Activated T-cell treated with anti-CD3 and anti-CD28 coated beads for 1 hour (primary cell): ENCODE measurements at regions not wholly inside any gene's neighbourhood (a gene's known extent, or its start where the extent isn't known, plus 50 kb on each side); places are given as distances from the start of the nearest gene placed in this dataset.

Experiments
- DNase-seq: peaks from one replicate; pipeline ENCODE4 v3.0.0-alpha.2; 2020; ENCODE audit warnings: low read depth

- DNase-seq: no peak
Observed at GRCh38 chr6:21965016-21965415, 331.8 kb downstream of the PRL start.

DNA sequence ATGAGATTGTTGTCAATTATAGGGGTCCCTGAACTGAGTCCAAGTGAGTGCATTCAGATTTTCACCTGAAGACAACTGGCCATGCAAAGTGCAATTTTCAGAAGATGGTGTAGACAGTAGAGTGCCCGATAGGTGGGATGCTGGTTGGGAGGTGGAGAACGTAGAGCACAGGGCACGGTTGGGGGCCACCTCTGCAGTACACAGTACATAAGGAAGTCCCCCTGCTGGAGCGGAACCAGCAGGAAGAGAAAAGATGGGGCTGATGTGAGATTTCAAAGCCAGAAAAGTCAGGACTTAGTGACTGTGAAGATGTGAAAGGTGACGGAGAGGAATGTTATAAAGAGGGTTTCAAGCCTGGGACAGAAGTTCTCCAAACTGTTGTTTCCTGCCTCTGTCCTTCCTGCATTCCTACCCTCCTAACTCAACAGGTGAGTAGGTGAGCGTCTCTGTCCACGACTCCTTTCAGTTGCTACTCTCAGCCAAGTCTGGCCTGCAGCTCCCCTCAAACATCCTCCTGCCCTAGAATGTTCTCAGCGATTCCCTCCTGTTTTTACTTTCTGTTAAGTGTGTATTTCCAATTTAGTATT, 330.8 kb downstream of the PRL start:
- DNase-seq: no peak

GRCh38 chr6:21967056-21967974, 329.5 kb downstream of the PRL start:
- DNase-seq: no peak

DNA sequence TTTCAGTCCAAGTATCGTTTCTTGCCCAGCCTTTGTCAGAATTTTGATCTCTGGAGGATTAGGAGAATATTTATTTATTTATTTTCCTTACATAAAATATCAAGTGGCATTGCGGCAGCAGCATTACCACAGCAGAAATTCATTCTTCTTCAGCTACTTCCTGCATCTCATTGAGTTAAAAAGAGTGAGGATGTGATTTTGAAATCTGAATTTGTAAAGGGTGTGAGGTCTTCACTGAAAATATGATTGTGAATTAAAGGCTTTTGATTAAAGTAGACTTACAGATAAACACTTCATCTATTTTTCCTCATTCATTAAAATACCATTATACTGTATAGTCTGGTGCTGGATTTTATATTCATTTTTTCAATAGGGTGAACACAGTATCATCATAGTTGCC, 328.4 kb downstream of the PRL start:
- DNase-seq: no peak

GRCh38 chr6:21969192-21969591, 327.6 kb downstream of the PRL start:
- DNase-seq: no peak

DNA sequence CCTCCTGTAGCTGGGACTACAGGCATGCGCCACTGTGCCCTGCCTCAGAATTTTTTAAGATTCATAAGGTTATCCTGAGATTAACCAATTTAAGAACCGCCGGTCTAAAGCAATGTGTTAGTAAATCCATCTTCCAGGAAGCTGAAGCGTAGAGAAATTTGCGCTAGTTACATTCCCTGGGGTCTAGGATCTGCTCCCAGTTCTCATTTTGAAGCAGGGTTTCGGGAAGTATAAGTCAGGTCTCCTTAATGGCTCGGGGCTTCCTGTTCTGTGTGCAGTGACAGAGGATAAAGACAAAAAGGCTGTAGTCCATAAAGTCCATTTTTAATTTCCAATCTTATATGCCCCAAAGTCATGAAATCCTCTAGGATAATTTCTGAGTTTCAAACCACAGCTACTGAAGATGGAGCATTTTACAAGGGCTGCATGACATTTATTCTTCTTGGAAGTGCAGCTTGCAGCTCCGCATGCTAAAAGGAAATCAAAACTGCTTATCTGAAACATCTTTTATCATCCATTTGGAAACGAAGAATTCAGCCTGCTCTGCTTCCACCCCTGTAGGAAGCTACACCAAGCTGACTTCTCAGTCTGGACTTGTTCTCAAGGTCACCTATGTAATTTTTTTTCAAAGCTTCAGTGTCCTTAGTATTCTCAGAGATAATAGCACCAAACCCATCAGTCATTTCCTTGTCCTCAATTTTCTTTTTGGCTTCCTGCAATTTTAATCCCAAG, 326.1 kb downstream of the PRL start:
- no peak for DNase-seq

DNA sequence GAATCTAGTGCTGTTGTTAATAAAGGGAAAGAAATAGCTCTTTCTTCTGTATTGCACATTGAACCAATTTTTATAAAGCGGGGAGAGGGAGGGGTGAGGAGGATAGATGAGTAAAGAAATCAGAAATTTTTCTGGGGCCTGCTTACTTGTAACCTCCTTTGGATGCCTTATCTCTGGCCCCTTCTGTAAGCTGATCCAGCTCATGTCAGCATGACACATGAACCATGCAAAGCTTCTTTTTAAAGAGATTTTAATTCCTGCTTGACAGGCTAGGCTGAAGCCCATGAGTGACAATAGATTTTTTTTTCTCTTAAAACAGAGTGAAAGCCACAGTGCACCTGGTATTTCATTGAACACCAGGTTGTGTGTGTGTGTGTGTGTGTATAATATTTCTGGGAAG, 325.3 kb downstream of the PRL start:
- no peak for DNase-seq

GRCh38 chr6:21972516-21972915, 324.3 kb downstream of the PRL start:
- DNase-seq: no peak

DNA sequence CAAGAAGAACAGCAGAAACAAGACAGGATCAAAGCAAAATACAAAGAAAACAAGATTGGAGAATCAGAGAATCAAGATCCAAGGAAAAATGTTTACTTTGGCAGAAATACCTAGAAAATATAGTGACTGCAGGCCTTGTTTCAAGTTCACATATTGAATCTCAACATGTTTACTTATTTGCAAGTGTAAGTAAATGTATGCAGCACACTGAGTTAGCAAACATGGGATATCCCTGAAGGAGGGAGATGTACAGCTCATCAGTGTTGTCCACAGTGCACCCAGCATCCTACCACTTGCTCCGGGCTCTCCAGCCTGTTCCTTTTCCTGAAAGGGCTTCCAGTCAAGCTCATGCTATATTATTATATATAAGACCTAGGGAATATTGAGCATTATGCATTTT, 319.5 kb downstream of the PRL start:
- DNase-seq: no peak

DNA sequence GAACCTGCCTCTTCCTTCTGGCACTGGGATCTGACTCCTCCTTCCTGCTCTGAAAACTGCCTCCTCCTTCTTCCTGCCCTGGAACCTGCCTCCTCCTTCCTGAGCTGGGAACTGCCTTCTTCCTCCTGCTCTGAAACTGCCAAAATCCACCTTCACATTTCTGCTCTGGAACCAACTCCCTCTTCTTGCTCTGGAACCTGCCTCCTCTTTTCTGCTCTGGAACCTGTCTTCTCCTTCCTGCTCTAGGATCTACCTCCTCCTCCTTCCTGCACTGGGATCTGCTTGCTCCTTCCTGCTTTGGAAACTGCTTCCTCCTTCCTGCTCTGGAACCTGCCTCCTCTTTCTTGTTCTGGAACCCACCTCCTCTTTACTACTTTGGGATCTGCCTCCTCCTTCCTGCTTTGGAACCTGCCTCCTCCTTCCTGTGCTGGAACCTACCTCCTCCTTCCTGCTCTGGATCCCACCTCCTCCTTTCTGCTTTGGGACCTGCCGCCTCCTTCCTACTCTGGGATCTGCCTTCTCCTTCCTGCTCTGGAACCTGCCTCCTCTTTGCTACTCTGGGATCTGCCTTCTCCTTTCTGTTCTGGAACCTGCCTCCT, 315.5 kb downstream of the PRL start:
- no peak for DNase-seq

DNA sequence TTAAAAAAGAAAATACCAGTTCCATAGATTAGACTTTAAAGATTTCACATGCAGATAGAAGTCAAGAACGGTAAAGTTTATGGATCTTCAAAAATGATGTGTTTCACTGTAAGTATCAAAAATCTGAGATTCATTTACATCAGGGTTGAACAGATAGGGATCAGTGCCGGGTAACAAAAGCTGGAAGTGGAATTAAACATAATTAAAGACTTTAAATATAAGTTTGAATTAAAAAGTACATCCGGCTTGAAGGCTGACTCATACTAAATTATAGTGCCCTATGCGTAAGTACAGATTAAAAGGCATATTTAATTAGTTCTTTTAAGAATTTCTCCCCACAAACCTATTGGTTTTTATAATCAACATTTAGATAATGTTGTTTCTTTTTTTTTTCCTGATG, 312.7 kb downstream of the PRL start:
- no peak for DNase-seq

- no peak for DNase-seq
Observed at GRCh38 chr6:21984561-21984960, 312.3 kb downstream of the PRL start.

DNA sequence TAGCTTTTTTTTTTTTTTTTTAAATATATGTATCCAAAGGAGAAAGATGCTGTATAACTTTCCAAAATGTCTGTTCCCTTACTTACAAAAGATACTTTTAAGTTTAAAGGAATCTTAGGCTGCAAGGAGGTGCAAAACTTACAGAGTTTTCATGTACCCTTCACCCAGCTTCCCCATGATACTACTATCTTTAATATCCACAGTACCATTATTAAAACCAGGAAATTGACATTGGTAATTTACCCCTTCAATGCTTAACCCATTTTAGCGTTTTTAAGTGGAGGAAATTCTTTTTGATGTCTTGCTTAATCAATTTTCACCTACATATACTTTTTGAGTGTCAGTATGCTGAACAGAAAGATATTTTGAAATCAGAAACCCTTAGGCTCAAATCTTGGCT, 310.9 kb downstream of the PRL start:
- DNase-seq: no peak

- DNase-seq: no peak
Observed at GRCh38 chr6:21986703-21987102, 310.1 kb downstream of the PRL start.

DNA sequence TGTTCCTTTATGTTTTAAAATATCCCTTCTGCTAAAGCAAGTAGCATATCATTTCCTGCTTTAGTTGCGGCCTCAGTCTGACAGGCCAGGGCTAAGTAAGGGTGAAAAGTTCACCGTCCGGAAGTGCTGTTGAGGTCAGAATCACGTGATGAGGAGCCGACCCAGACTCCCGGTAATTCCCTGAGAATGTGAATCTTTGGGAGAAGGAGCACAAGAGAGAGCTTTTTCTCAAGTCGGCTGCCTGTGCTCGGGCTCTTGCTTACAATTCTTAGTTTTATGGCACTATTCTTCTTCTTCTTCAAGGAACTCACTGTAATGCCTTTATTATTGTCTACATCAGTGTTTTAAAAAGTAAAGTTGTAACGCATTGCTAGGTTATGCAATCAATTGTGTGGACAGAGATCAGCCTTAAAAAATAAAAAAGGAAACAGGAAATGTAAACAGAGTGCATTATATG, 309.3 kb downstream of the PRL start:
- peak; percentile 1 for DNase-seq

GRCh38 chr6:21990577-21990976, 306.3 kb downstream of the PRL start:
- DNase-seq: no peak

DNA sequence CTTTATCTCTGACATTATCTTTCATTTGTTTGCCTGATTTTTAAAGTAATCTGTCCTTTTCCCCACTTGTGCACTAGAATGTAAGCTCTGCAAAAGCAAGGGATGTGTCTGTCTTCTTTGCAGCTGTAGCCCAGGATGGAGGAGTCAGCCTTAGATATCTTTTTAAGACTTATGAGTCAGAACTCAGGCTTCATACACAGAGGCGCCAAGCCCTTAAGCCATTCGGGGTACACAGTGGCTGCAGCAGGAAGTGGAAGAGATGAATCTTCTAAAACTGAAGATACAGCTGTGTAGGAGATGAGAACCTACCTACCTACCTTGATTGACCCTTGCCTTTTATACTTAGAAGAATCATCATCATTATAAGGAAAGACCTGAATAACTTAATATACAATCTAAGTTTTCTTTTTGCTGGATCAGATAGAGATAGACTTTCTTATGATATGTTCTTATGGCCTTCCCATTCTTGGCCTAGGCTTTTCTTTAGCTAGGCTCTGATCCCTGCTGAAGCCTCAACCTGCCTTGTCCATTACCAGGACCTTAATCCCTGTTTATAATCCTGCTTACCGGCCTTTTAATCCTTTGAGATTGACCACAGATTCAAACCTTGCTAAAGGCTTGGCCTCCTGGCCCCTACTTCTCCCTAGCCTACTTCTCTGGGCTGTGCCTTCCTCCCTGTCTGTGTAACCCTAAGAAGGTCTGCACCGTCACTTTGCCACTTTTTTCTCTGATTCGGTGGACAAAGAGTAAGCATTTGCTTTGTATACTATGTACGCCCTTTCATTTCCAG, 304.5 kb downstream of the PRL start:
- DNase-seq: no peak

DNA sequence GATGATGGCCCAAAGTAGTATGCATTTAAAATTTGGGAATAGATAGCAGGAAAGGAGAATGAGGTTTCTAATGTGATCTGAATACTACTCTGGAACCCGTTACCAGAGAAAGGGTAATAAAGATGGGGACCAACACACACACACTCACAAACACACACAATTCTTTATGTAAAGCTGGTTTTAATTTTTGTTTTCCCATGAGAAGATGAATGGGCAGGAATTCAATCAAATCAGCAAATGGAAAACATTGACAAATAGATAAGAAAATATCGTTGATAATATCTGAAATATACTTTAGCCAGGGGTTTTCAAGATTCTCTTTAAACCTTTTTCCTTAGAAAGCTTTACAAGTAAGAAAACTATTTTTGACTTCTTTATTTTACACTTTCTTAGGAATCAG, 303.0 kb downstream of the PRL start:
- DNase-seq: no peak

- no peak for DNase-seq
Observed at GRCh38 chr6:21994821-21995220, 302.0 kb downstream of the PRL start.

GRCh38 chr6:21995318-21995717, 301.5 kb downstream of the PRL start:
- no peak for DNase-seq

DNA sequence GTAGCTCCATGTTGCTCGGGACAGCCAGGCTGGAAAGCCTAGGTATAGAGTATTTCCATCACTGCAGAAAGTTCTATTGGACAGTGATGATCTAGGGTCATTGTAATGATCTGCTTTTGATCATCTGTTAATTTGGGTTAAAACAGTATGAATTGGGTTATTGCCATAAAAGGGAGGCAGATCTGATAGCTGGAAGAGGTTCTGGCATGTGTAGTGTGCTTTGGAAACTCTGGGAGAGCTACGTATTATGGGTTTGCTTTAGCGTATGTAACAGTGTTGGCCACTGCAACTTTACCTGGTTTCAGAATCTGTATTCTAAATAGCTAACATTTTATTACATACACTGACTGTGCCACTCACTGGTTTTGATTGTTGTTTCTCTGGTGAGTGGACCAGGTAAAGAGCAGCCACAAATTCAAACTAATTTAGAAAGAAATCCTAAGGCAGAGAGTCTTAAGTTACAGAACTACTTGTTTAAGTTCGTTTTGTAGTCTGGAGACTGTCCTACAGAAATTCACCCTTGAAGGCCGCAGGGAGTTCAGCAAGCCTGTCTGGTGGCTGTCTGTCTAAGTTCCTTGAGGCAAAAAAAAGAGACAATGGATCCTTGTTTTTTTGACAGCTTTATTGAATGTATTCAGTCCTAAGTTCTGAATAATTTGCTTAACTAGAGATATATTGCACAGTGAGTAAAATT, 300.3 kb downstream of the PRL start:
- no peak for DNase-seq
